ENCODE measurements at regions not wholly inside any gene's neighbourhood (a gene's known extent, or its start where the extent isn't known, plus 50 kb on each side); places are given as distances from the start of the nearest gene placed in this dataset.

DNA sequence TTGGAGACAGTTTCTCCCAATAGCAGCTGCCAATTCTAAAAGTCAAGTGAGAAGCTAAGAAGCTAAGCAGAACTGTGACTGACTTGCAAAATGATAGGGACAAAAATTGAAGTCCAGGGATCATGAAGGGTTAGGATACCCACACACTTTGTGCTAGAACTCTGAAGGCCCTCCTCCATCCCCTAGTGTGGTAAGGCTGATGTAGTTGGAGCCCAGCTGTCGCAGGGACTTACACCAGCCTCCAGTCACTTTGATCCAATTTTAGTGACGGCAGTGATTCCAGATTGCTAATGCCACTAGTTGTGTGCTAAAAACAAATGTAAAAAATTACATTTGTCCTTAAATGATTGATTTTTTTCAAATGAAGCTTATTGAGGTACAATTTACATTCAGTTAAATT lies 742.7 kb upstream of the ZNF608 start:
- no peak for TF ChIP-seq CTCF (IDR thresholded peaks at IDR 0.05)
- TF ChIP-seq POLR2A (IDR thresholded peaks at IDR 0.05), result no peak
